Neural crest cell (in vitro differentiated cells): ENCODE measurements at regions not wholly inside any gene's neighbourhood (a gene's known extent, or its start where the extent isn't known, plus 50 kb on each side); places are given as distances from the start of the nearest gene placed in this dataset.

Experiments used
- DNase-seq: peaks from one replicate; pipeline ENCODE4 v3.0.0; 2021; ENCODE audit warnings: low read depth, mixed read lengths, low spot score
- H3K27ac Mint-ChIP-seq: one replicate; pipeline ENCODE4 v1.8.0; 2021; ENCODE audit warnings: mild to moderate bottlenecking, mixed read lengths; ENCODE audit not compliant: unreplicated experiment
- H3K27me3 Mint-ChIP-seq: 2 replicates; pipeline ENCODE4 v1.8.0; 2021; ENCODE audit warnings: low read depth, mild to moderate bottlenecking, mixed read lengths
- H3K36me3 Mint-ChIP-seq: 2 replicates; pipeline ENCODE4 v1.8.0; 2021; ENCODE audit warnings: low read depth, mild to moderate bottlenecking, mixed read lengths
- H3K4me1 Mint-ChIP-seq: 2 replicates; pipeline ENCODE4 v1.8.0; 2021; ENCODE audit warnings: mixed read lengths
- H3K4me3 Mint-ChIP-seq: one replicate; pipeline ENCODE4 v1.8.0; 2021; ENCODE audit warnings: mild to moderate bottlenecking, mixed read lengths
- H3K9me3 Mint-ChIP-seq: 2 replicates; pipeline ENCODE4 v1.8.0; 2021; ENCODE audit warnings: mixed read lengths
- CTCF ChIP-seq: fragments of 200-600 bp; sonication (generic); conservative IDR thresholded peaks from 2 replicates; pipeline ENCODE4 v1.5.0; 2021; ENCODE audit warnings: antibody characterized with exemption, mild to moderate bottlenecking

GRCh38 chr17:33966410-33967059 is 288.6 kb upstream of the CCL2 start:
- Mint-ChIP-seq H3K36me3 (no peaks in the 10 kb centered on the region), H3K27ac (no peak overlapping the region), H3K4me1 (no peaks in the 10 kb centered on the region), H3K9me3 (no peaks in the 10 kb centered on the region), H3K27me3 (peaks cover 26% of the 10 kb centered on the region), H3K4me3 (no peak overlapping the region)
- TF ChIP-seq CTCF: no peak
- DNase-seq: no peak

- no peak for TF ChIP-seq CTCF
- no peak for DNase-seq
- no peaks in the 10 kb centered on the region for H3K4me1 Mint-ChIP-seq
- H3K9me3 Mint-ChIP-seq: no peaks in the 10 kb centered on the region
- H3K27me3 Mint-ChIP-seq: peaks cover 24% of the 10 kb centered on the region
- no peak overlapping the region for H3K4me3 Mint-ChIP-seq
- H3K36me3 Mint-ChIP-seq: no peaks in the 10 kb centered on the region
- peak overlapping the region; percentile 6 for H3K27ac Mint-ChIP-seq
Measured at GRCh38 chr17:33967608-33968349, 287.3 kb upstream of the CCL2 start.

- DNase-seq: no peak
- Mint-ChIP-seq H3K4me1 (no peaks in the 10 kb centered on the region), H3K9me3 (no peaks in the 10 kb centered on the region), H3K27me3 (peaks cover 20% of the 10 kb centered on the region), H3K4me3 (no peak overlapping the region), H3K27ac (peak overlapping the region; percentile 6), H3K36me3 (no peaks in the 10 kb centered on the region)
- no peak for TF ChIP-seq CTCF
Measured at GRCh38 chr17:33968350-33969044, 286.6 kb upstream of the CCL2 start.

- H3K9me3 Mint-ChIP-seq: no peaks in the 10 kb centered on the region
- H3K36me3 Mint-ChIP-seq: no peaks in the 10 kb centered on the region
- no peak for TF ChIP-seq CTCF
- H3K27me3 Mint-ChIP-seq: peaks cover 10% of the 10 kb centered on the region
- peak overlapping the region; percentile 6 for H3K27ac Mint-ChIP-seq
- H3K4me1 Mint-ChIP-seq: no peaks in the 10 kb centered on the region
- DNase-seq: no peak
- H3K4me3 Mint-ChIP-seq: no peak overlapping the region
Measured at GRCh38 chr17:33970279-33970678, 284.8 kb upstream of the CCL2 start.

GRCh38 chr17:33972763-33973162 is 282.3 kb upstream of the CCL2 start:
- Mint-ChIP-seq H3K4me1 (no peaks in the 10 kb centered on the region), H3K27ac (no peak overlapping the region), H3K4me3 (no peak overlapping the region), H3K36me3 (no peaks in the 10 kb centered on the region), H3K9me3 (no peaks in the 10 kb centered on the region), H3K27me3 (peaks cover 8% of the 10 kb centered on the region)
- TF ChIP-seq CTCF: no peak
- no peak for DNase-seq
